VCaP (cell line): ENCODE measurements at regions not wholly inside any gene's neighbourhood (a gene's known extent, or its start where the extent isn't known, plus 50 kb on each side); places are given as distances from the start of the nearest gene placed in this dataset.

ENCODE experiments used
- H3K27ac ChIP-seq: fragments of 450-650 bp; 2 replicates; pipeline ENCODE4 v1.5.1; 2017
- CTCF ChIP-seq: fragments of 450-650 bp; conservative IDR thresholded peaks from 2 replicates; pipeline ENCODE4 v1.5.1; 2017; ENCODE audit warnings: mild to moderate bottlenecking, moderate library complexity

GRCh38 chr2:19287324-19287723 lies 71.1 kb downstream of the OSR1 start:
- TF ChIP-seq CTCF, result no peak
- no peak overlapping the region for H3K27ac ChIP-seq

- no peak for TF ChIP-seq CTCF
Observed at GRCh38 chr2:19282305-19282704, 76.1 kb downstream of the OSR1 start.

GRCh38 chr2:19274439-19274838 lies 84.0 kb downstream of the OSR1 start:
- no peak overlapping the region for H3K27ac ChIP-seq
- no peak for TF ChIP-seq CTCF

More at GRCh38 chr2:19282305-19282704, 76.1 kb downstream of the OSR1 start:
- H3K27ac ChIP-seq, result no peak overlapping the region

- TF ChIP-seq CTCF, result no peak
- no peak overlapping the region for H3K27ac ChIP-seq
Observed at GRCh38 chr2:19272941-19273470, 85.4 kb downstream of the OSR1 start.

GRCh38 chr2:19272039-19272438 lies 86.4 kb downstream of the OSR1 start:
- TF ChIP-seq CTCF, result no peak
- no peak overlapping the region for H3K27ac ChIP-seq

- no peak overlapping the region for H3K27ac ChIP-seq
- no peak for TF ChIP-seq CTCF
Observed at GRCh38 chr2:19264852-19265251, 93.6 kb downstream of the OSR1 start.

GRCh38 chr2:19262150-19262549 lies 96.3 kb downstream of the OSR1 start:
- TF ChIP-seq CTCF, result no peak
- H3K27ac ChIP-seq, result no peak overlapping the region

GRCh38 chr2:19261061-19261460 lies 97.4 kb downstream of the OSR1 start:
- no peak for TF ChIP-seq CTCF
- no peak overlapping the region for H3K27ac ChIP-seq
